HL-60 (cell line): ENCODE measurements at regions not wholly inside any gene's neighbourhood (a gene's known extent, or its start where the extent isn't known, plus 50 kb on each side); places are given as distances from the start of the nearest gene placed in this dataset.

Experiments
- POLR2AphosphoS5 ChIP-seq: IDR thresholded peaks from 2 replicates; pipeline ENCODE4 v1.6.1; 2012; ENCODE audit warnings: low read depth
- TF ChIP-seq, protein P1 (sequence below): IDR thresholded peaks from one replicate; pipeline ENCODE4 v1.5.1; 2011; ENCODE audit warnings: low read length, control low read depth, inconsistent platforms; ENCODE audit not compliant: insufficient read depth
- TF ChIP-seq, protein P2 (sequence below): IDR thresholded peaks from 2 replicates; pipeline ENCODE4 v1.6.1; 2012; ENCODE audit warnings: low read depth; ENCODE audit not compliant: insufficient replicate concordance

DNA sequence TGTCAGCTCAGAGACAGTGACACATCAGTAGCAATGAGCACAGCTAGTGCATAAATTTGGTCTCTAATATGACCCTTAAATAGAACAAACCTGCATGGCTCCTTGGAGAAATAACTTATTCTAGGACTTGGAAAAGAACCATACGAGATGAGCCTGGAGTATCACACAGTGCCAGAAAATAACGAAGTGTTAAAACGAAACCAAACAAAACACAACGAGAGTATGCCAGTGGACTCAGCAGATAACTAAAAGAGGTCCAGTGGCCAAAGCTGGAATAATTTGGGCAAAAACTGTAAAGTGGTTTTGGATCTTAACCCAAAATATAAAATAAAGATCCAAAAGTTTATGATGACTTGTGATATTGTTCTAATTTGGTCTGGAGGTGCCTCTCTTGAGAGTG is 1599.0 kb upstream of the LRRTM1 start:
- TF ChIP-seq, protein P1, sequence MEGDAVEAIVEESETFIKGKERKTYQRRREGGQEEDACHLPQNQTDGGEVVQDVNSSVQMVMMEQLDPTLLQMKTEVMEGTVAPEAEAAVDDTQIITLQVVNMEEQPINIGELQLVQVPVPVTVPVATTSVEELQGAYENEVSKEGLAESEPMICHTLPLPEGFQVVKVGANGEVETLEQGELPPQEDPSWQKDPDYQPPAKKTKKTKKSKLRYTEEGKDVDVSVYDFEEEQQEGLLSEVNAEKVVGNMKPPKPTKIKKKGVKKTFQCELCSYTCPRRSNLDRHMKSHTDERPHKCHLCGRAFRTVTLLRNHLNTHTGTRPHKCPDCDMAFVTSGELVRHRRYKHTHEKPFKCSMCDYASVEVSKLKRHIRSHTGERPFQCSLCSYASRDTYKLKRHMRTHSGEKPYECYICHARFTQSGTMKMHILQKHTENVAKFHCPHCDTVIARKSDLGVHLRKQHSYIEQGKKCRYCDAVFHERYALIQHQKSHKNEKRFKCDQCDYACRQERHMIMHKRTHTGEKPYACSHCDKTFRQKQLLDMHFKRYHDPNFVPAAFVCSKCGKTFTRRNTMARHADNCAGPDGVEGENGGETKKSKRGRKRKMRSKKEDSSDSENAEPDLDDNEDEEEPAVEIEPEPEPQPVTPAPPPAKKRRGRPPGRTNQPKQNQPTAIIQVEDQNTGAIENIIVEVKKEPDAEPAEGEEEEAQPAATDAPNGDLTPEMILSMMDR, result no peak
- TF ChIP-seq, protein P2, sequence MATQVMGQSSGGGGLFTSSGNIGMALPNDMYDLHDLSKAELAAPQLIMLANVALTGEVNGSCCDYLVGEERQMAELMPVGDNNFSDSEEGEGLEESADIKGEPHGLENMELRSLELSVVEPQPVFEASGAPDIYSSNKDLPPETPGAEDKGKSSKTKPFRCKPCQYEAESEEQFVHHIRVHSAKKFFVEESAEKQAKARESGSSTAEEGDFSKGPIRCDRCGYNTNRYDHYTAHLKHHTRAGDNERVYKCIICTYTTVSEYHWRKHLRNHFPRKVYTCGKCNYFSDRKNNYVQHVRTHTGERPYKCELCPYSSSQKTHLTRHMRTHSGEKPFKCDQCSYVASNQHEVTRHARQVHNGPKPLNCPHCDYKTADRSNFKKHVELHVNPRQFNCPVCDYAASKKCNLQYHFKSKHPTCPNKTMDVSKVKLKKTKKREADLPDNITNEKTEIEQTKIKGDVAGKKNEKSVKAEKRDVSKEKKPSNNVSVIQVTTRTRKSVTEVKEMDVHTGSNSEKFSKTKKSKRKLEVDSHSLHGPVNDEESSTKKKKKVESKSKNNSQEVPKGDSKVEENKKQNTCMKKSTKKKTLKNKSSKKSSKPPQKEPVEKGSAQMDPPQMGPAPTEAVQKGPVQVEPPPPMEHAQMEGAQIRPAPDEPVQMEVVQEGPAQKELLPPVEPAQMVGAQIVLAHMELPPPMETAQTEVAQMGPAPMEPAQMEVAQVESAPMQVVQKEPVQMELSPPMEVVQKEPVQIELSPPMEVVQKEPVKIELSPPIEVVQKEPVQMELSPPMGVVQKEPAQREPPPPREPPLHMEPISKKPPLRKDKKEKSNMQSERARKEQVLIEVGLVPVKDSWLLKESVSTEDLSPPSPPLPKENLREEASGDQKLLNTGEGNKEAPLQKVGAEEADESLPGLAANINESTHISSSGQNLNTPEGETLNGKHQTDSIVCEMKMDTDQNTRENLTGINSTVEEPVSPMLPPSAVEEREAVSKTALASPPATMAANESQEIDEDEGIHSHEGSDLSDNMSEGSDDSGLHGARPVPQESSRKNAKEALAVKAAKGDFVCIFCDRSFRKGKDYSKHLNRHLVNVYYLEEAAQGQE, result no peak
- TF ChIP-seq POLR2AphosphoS5, result no peak
